ENCODE measurements at regions not wholly inside any gene's neighbourhood (a gene's known extent, or its start where the extent isn't known, plus 50 kb on each side); places are given as distances from the start of the nearest gene placed in this dataset.

- TF ChIP-seq CTCF (IDR thresholded peaks at IDR 0.05) = no peak
- TF ChIP-seq POLR2A (IDR thresholded peaks at IDR 0.05) = no peak
- no peak for TF ChIP-seq POLR2AphosphoS5 (IDR thresholded peaks at IDR 0.05)
- no peak for TF ChIP-seq EP300 (IDR thresholded peaks at IDR 0.05)
Measured at GRCh38 chr11:119536801-119537200, 113.8 kb upstream of the THY1 start.
